HuH-7 (cell line): ENCODE measurements at regions not wholly inside any gene's neighbourhood (a gene's known extent, or its start where the extent isn't known, plus 50 kb on each side); places are given as distances from the start of the nearest gene placed in this dataset.

Experiments used
- DNase-seq: peaks from one replicate; pipeline ENCODE4 v3.0.0; 2011; ENCODE audit warnings: low spot score

DNA sequence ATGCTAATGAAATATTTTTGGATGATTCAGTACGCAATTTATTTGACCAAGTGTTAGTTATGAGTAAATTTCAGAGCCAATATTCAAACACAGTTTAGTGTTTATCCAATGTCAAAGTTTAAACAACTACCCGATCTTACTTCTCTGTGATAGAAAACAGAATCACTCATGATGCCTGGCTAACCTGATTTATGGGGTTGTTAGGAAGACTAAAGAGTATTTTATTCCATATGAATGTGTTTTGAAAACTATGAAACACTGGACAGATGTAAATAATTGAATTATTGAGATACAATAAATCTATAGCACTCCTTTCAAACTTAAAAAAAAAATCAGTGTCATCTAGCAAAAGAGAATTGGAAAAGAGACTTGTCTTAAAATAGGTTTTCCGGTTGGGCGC, 1181.8 kb downstream of the EFNB2 start:
- no peak for DNase-seq

DNA sequence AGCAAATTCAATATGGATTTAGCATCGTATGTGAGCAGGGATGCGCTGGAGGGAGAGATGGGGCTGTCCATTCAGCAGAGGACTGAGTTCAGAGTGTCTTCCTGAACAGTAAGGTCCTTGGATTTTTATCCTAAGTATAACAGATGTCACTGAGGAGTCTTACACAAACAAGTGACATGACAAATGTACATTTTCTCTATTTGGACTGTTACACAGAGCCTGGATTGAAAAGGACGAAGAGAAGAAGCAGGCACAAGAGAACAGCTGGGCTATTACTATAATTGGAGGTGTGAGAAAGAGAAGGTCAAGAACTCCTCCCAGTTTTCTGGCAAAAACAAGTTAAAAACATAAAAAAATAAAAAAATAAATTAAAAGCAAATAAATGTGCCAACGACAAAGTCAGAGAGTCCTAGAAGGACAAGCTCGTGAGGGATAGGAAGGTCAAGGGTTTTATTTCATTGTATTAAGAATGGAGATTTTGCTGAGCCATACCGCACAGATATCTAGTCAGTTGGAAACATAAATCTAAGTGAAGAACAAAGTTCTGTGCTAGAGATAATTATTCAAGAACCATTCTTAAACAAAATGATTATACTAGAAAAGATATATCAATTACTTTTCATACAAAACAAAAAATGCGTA, 1186.3 kb downstream of the EFNB2 start:
- no peak for DNase-seq

DNA sequence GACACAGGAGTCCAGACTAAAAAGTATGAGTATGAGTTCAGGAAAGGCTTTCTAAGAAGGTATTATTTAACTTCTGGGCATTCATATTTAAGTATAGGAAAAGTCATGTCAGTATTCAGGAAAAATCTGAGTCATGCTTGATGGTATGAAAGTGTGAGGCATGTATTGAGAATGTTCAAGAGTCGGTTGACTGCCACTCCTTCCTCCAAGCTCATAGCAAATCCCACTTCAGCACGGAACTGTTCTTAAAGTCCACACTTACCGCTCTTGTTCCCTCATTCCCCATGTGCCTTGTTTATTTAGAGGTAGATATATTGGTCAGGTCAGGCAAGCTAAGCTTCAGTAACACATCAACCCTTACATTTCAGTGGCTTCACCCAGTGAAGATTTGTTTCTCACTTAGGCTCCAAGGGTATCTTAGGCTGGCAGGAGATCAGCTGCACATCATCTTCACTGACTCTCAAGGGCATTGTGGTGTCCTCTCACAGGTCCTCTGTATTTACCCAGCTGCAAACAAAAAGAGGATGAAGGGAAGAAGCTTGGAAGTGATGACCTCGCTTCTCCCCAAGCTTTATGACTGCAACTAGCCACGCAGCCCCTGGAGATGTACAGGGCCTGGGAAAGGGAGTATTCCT, 1189.2 kb downstream of the EFNB2 start:
- no peak for DNase-seq

DNA sequence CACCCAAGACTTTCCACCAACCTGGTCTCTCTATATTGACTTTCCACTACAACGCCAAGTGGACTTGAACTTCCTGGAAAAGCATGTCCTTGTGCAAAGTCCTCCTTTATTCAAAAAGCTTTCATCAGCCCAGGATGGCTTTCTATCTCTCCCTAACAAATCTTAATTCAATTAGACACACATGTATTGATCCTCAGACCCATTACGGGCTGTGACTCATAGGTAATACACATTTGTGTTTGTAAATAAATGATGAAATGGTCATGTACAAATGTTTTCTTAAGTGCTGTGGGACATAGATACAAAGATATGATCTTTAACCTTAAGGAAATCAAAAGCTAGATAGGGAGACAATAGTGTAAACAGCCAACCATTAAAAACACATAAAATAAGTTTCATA, 1189.7 kb downstream of the EFNB2 start:
- DNase-seq, result no peak

DNA sequence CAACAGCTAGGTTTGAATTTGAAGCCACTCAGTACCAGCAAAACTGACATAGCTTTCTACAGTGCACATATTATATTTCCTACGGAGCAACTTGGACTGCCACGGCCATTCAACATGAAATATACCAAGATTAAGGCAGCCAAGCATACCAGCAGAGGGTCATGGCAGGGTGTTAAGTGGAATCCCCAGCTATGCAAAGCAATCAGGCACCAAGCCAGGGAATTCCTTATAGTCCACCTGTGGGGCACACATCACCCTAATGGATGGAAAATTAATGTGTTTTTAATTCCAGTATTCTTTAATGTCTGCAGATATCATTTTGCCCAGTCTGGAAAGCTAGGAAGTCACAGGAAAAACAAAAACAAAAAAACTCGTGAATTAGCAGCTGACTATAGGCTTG, 1190.3 kb downstream of the EFNB2 start:
- no peak for DNase-seq

DNA sequence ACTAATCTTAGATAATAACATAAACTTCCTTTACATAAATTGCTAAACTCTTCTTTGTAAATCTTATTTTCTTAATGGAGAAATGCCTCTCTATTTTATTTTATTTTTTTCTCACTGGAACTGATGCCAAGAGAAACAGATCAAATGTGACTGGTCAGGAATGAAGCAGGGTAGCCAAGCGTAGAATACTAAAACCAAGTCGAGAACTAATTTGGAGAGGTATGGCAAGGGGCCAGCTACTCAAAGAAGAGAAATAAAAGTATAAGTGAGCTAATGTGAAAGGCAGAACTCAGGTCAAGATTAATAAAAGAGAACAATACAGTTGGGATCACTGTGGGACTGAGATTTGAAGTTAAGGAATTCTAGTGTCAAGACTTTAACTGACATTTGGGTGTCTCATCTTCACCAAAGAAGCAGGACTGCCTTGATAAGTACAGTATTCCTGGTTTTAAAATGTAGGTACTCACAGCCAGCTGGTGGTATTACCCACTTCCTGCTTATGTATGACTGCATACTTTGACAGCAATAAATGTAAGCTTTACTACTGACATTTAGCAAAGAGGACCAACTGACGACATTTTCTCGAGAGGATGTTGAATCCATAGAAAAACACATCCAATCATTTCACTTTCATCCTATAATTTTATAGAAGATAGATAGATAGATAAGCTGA, 1192.2 kb downstream of the EFNB2 start:
- DNase-seq, result no peak

DNA sequence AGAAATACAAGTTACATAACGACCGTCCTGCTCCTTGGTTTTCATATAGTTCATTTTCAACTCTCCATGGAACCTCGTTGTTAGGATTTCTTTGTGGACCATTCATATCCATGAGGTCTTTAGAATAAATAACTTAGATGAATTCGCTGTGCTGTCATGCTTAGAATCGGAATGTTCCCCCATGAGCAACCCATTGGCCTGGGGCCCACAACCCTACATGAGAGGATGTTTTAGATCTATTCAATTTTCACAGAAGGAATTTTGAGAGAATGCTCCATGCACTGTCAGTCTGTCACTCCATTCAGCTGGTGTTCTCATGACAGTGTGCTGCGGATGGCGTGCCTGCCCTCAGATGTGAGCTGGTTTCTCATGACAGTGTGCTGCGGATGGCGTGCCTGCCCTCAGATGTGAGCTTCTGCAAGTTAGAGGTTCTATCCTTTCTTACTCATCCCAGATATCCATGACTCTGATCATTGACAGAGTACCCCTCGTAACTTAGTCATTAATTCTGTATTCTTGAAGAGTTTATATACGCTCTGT, 1193.1 kb downstream of the EFNB2 start:
- DNase-seq, result no peak

DNA sequence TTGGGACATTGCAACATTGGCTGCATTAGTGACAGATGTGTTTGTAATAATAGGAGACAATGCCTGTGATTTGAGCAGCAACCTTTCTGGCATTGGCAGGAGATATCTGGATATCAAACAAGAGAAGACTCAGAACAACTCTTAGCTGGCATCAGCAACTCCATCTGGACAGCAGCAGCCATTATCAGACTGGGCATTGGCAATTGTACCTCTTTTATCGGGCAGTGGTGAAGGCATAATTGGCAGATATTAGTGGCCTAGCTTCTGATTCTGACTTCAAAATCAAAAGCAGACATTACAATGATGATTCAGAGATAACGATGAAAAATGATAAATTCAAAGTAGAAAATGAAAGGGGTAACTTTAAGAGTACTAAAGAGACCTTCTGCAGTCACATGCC, 1193.7 kb downstream of the EFNB2 start:
- no peak for DNase-seq

DNA sequence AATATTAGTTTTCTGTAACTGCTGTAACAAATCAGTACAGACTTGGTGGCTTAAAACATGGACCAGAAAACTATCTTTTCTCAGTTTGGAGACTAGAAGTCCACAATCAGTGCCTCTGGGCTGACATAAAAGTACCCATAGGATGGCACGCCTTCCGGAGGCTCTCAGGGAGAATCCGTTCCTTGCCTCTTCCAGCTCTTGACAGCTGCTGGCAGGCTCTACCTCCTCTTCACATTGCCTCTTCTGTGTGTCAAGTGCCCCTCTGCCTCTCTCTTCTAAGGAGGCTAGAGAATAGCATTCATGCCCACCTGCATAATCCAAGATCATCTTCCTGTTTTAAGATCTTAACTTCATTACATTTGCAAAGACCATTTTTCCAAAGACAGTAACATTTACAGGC, 1194.2 kb downstream of the EFNB2 start:
- DNase-seq, result no peak

DNA sequence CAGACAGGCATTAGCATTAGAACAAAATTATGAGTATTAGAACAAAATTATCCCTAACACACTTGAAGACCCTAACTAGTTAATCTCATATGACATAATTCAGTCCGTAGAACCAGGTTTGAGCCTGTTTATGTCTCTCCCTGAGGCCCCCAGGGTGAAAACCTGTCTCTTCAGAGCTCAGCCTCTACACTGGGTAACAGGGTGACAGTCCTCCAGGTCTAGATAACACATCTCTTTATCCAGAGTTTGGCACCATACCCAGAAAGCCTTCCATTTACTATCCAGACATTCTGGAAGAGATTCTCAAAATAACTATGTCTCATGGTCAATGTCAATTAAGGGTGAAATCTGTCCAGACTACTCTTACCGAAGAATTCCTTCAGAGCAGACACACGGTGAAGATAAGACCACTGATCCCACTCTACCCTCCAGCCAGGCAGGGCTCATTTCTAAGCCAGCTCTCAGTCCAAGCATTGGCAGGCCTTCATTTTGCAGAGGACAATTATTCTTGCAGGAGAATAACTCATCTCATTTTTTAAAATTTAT, 1195.3 kb downstream of the EFNB2 start:
- no peak for DNase-seq

DNA sequence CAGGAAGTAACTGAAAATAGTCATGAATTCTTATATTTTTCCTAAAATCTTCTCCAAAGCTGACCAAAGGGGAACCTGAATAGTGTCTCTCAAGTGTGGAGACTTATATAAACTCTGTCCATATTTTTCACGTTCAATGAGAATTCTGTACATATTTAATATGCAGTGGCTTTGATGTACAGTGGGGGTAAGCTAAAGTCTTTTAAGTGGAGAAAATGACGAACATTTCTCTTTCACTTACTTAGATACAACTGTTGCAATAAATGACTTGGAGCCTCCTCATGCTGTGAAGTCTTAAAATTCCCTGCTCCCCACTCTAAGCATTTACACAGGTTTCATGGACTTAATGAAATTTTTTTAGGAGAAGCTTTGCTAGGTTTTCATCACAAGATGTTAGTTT, 1196.7 kb downstream of the EFNB2 start:
- no peak for DNase-seq

DNA sequence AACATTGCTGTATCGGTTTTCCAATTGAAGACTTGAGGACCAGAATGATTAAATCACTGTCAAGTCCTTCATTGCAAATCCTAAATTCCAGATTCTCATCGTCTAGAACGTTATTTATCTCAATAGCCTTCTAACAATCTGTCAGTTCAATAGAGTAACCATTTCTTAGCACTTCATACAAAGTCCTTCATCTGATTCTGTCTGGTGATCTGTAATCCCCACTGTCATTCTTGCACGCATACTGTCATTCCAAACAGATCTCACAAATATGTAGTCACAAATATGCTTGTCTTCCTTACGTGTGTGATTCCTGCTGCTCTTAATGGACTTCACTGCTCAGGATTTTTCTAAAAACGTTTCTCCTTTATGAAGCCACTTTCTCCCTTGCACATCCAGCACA, 1197.5 kb downstream of the EFNB2 start:
- DNase-seq, result no peak

DNA sequence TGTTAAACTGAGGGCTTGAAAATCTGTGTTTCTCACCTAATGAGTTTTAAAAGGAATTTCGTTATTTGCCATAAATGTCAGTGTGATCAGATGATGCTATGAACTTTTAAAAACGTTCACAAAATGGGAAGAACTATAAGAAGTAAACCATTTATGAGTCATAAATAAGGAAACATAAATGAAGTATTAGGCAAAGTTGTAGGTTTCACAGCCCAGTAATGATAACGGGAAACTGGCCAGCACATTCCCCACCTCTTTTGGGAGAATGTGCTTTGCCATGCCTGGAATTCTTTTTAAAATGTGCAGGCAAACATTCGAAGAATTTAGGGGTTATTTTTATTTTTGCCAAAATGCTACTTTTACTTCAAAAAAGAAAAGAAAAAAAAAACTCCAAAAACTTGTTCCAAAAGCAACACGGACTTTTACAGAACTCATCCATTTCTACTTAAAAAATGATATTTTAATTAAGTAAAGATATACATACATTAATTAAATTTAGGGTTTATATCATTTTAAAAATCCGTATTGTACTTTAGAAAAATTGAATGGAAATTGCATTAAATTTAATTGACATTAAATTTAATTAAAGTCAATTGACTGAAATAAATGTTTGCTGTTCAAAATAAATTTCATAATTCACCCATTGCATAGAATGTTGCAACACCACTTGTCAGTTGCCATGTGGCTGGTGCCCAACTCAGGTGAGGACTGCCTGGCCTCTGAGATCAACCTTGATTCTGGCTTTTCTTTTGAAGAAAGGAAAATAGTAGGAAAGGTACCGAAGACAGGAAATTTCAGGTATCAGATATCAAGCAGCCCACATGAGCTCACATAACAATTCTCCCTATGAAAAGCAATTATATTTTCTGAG, 1198.5 kb downstream of the EFNB2 start:
- no peak for DNase-seq

DNA sequence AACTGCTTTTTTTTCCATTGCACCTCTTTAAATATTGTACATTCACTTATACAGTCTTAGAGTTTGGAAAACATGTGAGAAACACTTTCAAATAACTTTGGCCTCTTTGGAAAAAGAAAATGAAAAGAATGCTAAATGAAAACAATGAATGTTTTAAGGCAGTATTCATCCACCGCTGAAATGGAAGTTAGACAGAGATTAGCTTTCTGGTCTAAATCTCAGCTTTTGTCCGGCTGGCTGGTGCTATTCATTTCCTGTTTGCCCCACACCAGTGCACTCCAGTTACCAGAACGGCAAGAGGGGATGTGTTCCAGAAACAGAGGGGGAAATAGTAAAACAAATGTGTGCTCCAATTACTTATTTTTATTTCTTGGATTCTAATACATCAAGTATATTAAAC, 1201.3 kb downstream of the EFNB2 start:
- no peak for DNase-seq

DNA sequence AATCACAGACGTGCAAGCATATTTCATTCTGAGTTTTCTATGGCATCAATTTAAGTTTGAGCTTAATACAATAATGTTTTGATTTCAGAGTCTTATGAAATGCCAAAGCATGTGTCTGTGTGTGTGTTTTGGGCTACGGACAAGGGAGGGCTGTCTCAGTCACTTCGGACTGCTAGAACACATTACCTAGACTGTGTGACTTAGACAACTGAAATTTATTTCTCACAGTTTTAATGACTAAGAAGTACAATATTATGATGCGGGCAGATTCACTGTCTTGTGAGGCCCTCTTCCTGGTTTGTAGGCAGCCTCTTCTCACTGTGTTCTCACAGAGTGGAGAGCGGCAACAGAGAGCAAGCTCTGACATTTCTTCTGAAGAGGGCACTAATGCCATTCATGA, 1202.0 kb downstream of the EFNB2 start:
- no peak for DNase-seq

DNA sequence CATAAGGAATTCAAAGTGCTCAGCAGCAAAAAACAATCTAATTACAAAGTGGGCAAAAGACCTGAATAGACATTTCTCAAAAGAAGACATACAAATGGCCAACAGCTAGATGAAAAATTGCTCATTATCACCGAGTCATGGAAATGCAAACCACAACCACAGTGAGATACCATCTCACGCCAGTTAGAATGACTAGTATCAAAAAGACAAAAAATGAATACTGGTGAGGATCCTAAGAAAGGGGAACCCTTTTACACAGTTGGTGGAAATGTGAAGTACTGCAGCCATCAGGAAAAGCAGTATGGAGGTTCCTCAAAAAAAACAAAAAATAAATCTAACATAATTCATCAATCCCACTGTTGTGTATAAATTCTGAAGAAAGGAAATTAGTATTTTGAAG, 1206.1 kb downstream of the EFNB2 start:
- DNase-seq, result no peak

DNA sequence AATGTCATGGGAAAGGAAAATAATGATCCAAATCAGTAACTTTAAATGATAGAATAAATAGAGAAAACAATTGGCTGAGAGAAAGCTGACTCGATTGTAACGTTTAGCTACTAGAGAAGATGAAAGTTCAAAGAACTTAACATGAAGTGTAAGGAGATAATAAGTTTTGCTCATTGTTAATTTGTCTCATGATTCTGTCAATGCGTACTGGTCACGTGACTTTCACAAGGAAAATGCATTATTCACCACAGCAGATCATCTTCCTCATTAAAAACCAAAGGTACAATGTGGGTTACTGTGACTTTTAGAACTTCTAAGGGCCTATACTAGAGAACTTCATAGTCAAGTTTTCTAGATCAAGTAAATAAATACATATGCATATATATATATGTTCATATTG, 1207.2 kb downstream of the EFNB2 start:
- DNase-seq, result no peak

DNA sequence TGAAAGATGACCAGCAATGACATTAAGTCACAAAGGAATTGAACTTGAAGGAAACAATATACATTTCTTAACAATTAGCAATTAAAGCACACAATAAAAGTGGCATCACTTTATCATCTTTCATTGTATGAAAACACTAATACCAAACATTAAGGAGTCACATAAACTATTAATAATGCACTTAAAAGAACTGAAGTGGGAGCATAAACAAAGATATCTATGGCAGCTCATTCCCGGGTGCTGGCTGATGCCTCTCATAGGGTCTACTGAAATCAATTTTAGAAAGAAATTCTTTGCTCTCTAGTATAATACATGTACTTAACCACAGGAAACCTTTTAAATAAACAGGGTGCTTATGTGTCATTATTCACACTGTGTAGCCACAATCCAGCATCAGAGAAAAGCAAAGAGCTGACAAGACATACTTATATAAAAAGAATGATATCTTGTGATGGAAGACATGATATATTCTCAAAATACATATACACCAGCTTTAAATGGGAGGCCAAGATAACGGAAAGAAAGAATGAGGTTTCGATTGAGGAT, 1207.8 kb downstream of the EFNB2 start:
- DNase-seq, result no peak

DNA sequence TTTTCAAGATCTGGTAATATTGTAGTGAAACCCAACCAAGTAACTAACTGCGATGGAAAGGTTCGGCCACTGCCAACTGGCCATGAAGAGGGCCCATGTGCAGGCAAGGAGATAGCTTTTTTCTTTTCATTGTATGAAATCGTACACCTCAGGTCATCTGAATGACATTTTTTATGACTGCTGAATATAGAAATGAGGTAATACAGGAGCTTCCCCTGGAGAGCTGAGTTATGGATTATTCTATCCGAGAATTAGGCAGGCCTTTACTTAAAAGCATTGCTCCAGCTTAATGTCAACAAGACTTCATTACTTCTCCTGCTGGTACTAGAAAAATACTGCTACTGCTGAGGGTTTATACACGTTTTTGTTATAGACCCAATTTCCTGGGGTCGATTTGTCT, 1215.6 kb downstream of the EFNB2 start:
- no peak for DNase-seq

DNA sequence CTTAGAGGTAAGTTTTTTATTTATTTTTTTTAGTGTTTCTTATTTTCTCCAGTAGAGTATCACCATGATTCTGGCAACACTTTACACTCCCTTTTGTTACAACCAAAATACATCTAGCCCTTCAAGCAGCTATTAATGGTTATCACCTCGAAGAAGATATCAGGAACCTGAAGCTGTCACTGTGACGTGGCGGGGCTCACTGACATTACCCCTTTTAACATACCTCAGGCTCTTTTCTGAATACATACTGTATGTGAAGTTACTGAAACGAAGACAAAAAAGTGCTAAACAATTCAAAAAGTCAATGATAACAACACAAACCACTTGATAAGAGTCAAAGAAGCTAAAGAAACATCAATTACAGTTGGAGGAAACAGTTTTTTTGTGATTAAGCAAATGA, 1218.7 kb downstream of the EFNB2 start:
- no peak for DNase-seq

DNA sequence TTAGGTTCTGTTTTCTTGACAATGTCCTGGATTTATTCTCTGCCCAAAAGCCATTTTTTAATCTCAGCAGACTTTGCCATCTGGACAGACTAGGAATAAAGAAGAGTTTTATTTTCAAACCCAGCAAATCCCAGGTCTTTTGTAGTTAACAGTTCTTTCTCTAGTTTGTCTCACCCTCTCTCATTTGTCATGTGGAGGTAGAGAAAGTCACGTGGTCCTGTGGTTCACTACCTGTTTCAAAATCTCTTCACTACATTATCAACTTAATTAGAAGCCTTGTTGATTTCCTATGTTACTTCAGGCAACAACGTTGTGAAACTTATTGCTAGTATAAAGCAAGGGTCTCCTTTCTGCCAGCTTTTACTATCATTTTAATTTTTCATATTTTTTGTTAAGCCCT, 1222.6 kb downstream of the EFNB2 start:
- no peak for DNase-seq

DNA sequence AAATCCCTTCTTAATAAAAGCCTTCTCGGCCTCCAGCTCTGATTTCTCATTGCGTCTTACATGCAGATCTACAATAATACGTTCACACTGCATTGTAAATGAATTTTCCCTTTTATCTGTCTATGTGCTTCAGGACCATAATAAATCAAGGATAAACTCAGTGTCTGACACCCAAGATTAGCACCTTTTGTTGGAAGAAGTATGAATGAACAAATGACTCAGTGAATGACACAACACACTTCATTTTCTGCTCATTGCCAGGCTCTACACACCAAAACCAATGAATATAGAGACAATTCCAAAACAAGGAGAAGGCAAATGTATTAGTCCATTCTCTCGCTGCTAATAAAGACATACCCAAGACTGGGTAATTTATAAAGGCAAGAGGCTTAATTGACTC, 1224.4 kb downstream of the EFNB2 start:
- no peak for DNase-seq
